ENCODE measurements at regions not wholly inside any gene's neighbourhood (a gene's known extent, or its start where the extent isn't known, plus 50 kb on each side); places are given as distances from the start of the nearest gene placed in this dataset.

GRCh38 chr15:88752501-88752900 is 50.7 kb upstream of the ACAN start:
- no peak for DNase-seq (ENCODE audit: low spot score in 2 of 2)

GRCh38 chr15:88752951-88753350 is 50.3 kb upstream of the ACAN start:
- intact Hi-C loops (cut with DNase I; ENCODE audit: low total_unique reads) = no loop called here
- TF ChIP-seq POLR2A (IDR thresholded peaks at IDR 0.05) (no peak), POLR2AphosphoS5 (IDR thresholded peaks at IDR 0.05) (no peak), CTCF (IDR thresholded peaks at IDR 0.05) (no peak)

More at GRCh38 chr15:88752501-88752900, 50.7 kb upstream of the ACAN start:
- H3K4me1 ChIP-seq = no peaks in the 10 kb centered on the region
- no peak for TF ChIP-seq POLR2AphosphoS5 (IDR thresholded peaks at IDR 0.05)
- no peak for TF ChIP-seq CTCF (IDR thresholded peaks at IDR 0.05)
- TF ChIP-seq POLR2A (IDR thresholded peaks at IDR 0.05) = no peak
- no peak overlapping the region for H3K27ac ChIP-seq
- no peaks in the 10 kb centered on the region for H3K27me3 ChIP-seq
- H3K9me3 ChIP-seq = no peaks in the 10 kb centered on the region
- intact Hi-C loops (cut with DNase I; ENCODE audit: low total_unique reads) = no loop called here
- H3K36me3 ChIP-seq = no peaks in the 10 kb centered on the region
- no peak overlapping the region for H3K4me3 ChIP-seq

More at GRCh38 chr15:88752951-88753350, 50.3 kb upstream of the ACAN start:
- no peaks in the 10 kb centered on the region for H3K9me3 ChIP-seq
- no peak overlapping the region for H3K27ac ChIP-seq
- no peaks in the 10 kb centered on the region for H3K4me1 ChIP-seq
- no peaks in the 10 kb centered on the region for H3K36me3 ChIP-seq
- no peaks in the 10 kb centered on the region for H3K27me3 ChIP-seq
- no peak overlapping the region for H3K4me3 ChIP-seq
- no peak for DNase-seq (ENCODE audit: low spot score in 2 of 2)

Data from breast epithelium (tissue), 4 donors.